ENCODE measurements at regions not wholly inside any gene's neighbourhood (a gene's known extent, or its start where the extent isn't known, plus 50 kb on each side); places are given as distances from the start of the nearest gene placed in this dataset.

DNA sequence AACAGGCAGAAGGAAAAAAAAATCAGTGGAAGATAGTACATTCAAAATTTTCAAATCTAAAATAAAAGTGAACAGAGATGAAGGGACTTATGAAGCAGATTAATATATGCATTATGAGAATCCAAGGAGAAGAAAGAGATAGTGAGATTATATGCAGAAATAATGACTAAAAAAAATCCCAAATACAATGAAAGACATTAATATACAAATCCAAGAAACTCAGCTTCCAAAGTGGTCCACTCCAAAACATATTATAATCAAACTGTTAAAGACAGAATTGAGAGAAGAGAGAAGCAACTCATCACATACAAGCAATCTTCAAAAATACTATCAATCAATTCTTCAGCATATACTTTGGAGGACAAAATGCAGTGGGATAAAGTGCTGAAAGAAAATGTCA is 73.5 kb upstream of the CARMIL1 start:
- H2BK120ac ChIP-seq (replicated peaks; ENCODE audit: low read depth, low read length), result no peak overlapping the region
- no peak overlapping the region for H2AK5ac ChIP-seq (ENCODE audit: low read depth, low read length)
- no peak overlapping the region for H4K91ac ChIP-seq (replicated peaks; ENCODE audit: insufficient read length, low read length)
- H3K36me3 ChIP-seq (ENCODE audit: control insufficient read depth in 2 of 4, insufficient read depth in 4 of 4, low read length in 3 of 4), result no peaks in the 10 kb centered on the region
- H2BK5ac ChIP-seq (ENCODE audit: low read depth, low read length), result no peak overlapping the region
- H3K18ac ChIP-seq (ENCODE audit: extremely low read depth, low read length), result no peak overlapping the region
- FAIRE-seq, result no peak
- H3K4me1 ChIP-seq (replicated peaks in 1 of 4; ENCODE audit: control insufficient read depth in 3 of 4, insufficient read depth in 4 of 4, low read length in 3 of 4), result peaks cover 0 to 6% (median 1%) of the 10 kb centered on the region in 4 experiments; a peak in 2 of 7 replicates
- H3K27me3 ChIP-seq (replicated peaks in 1 of 4; ENCODE audit: control insufficient read depth in 3 of 4, extremely low read depth in 1 of 4, insufficient read depth in 3 of 4, low read length in 3 of 4), result no peaks in the 10 kb centered on the region
- H3K9ac ChIP-seq (replicated peaks in 1 of 4; ENCODE audit: extremely low read depth in 1 of 4, low read depth in 3 of 4, low read length in 3 of 4), result no peak overlapping the region
- H3K14ac ChIP-seq (ENCODE audit: insufficient read length), result no peak overlapping the region
- no peak overlapping the region for H2BK15ac ChIP-seq (ENCODE audit: low read length)
- H3K79me2 ChIP-seq (ENCODE audit: control insufficient read depth in 1 of 2, insufficient read depth in 2 of 2, low read length in 2 of 2), result no peaks in the 10 kb centered on the region
- no peak overlapping the region for H3K27ac ChIP-seq (ENCODE audit: low read depth, low read length)
- H4K5ac ChIP-seq (ENCODE audit: insufficient read length, low read depth, low read length), result no peak overlapping the region
- CTCF ChIA-PET (ENCODE audit: partially characterized antibody), result interaction anchor here (0.6 to 1.3 kb wide), 2 partner anchors 11 to 39 kb away, joined by 3 read pairs; no protein-coding TSS in a partner anchor
- no peak overlapping the region for H3K4me3 ChIP-seq (ENCODE audit: extremely low read depth in 1 of 4, insufficient read depth in 2 of 4, low read depth in 3 of 4, low read length in 4 of 4)
- H2AFZ ChIP-seq (ENCODE audit: low read length), result no peak overlapping the region
- H2BK20ac ChIP-seq (ENCODE audit: low read length), result no peak overlapping the region
- H3K9me3 ChIP-seq (ENCODE audit: insufficient read depth in 2 of 2, low read depth in 1 of 2, low read length in 1 of 2), result peaks cover 0 to 4% of the 10 kb centered on the region in 2 experiments; a peak in 1 of 4 replicates
- DNase-seq (ENCODE audit: low read depth in 1 of 2, low spot score in 2 of 2), result no peak
- TF ChIP-seq KDM5A (IDR thresholded peaks at IDR 0.05; ENCODE audit: low read length), result no peak
- TF ChIP-seq TBP (IDR thresholded peaks at IDR 0.05; ENCODE audit: low read depth, low read length), result no peak
- no peak for TF ChIP-seq CHD2 (IDR thresholded peaks at IDR 0.05; ENCODE audit: low read length)
- no peak for TF ChIP-seq TCF12 (IDR thresholded peaks at IDR 0.05; ENCODE audit: low read depth, low read length)
- no peak for TF ChIP-seq EZH2 (IDR thresholded peaks at IDR 0.05; ENCODE audit: low read depth, low read length, severe bottlenecking)
- TF ChIP-seq HDAC6 (IDR thresholded peaks at IDR 0.05; ENCODE audit: low read depth, low read length), result no peak
- no peak for TF ChIP-seq CTBP2 (IDR thresholded peaks at IDR 0.05; ENCODE audit: borderline replicate concordance, insufficient read depth, insufficient read length, low read length)
- TF ChIP-seq EGR1 (IDR thresholded peaks at IDR 0.05; ENCODE audit: borderline replicate concordance, low read depth, low read length), result no peak
- no peak for TF ChIP-seq RFX5 (IDR thresholded peaks at IDR 0.05; ENCODE audit: borderline replicate concordance, low read depth, low read length)
- no peak for TF ChIP-seq JUND (IDR thresholded peaks at IDR 0.05; ENCODE audit: low read length)
- TF ChIP-seq CBX5 (IDR thresholded peaks at IDR 0.05; ENCODE audit: low read depth, low read length), result no peak
- TF ChIP-seq ZNF274 (IDR thresholded peaks at IDR 0.05; ENCODE audit: borderline replicate concordance, extremely low read depth, low read length), result no peak
- TF ChIP-seq SUZ12 (IDR thresholded peaks at IDR 0.05; ENCODE audit: low read length), result no peak
- TF ChIP-seq, protein P1, sequence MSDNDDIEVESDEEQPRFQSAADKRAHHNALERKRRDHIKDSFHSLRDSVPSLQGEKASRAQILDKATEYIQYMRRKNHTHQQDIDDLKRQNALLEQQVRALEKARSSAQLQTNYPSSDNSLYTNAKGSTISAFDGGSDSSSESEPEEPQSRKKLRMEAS (IDR thresholded peaks at IDR 0.05), result no peak
- no peak for TF ChIP-seq ASH2L (IDR thresholded peaks at IDR 0.05; ENCODE audit: low read length)
- TF ChIP-seq SIRT6 (IDR thresholded peaks at IDR 0.05; ENCODE audit: low read length), result no peak
- TF ChIP-seq POLR2A (IDR thresholded peaks at IDR 0.05; ENCODE audit: control extremely low read depth in 1 of 2, low read depth in 2 of 2, low read length in 2 of 2), result no peak
- TF ChIP-seq FOSL1 (IDR thresholded peaks at IDR 0.05; ENCODE audit: insufficient read depth, low read depth, low read length), result no peak
- no peaks in the 10 kb centered on the region for H4K20me1 ChIP-seq (replicated peaks in 1 of 2; ENCODE audit: control insufficient read depth in 1 of 2, insufficient read depth in 2 of 2, low read length in 2 of 2)
- H2BK12ac ChIP-seq (ENCODE audit: low read depth, low read length), result no peak overlapping the region
- no peak overlapping the region for H3K56ac ChIP-seq (replicated peaks; ENCODE audit: insufficient read length, low read depth, low read length)
- no peaks in the 10 kb centered on the region for H3K79me1 ChIP-seq (ENCODE audit: low read depth, low read length)
- no peak overlapping the region for H3K4me2 ChIP-seq (ENCODE audit: insufficient read depth in 1 of 2, low read depth in 2 of 2, low read length in 2 of 2)
- POLR2A ChIA-PET (ENCODE audit: partially characterized antibody), result no interaction called here
- no peaks in the 10 kb centered on the region for H3K23me2 ChIP-seq (ENCODE audit: low read depth, low read length)
- no peak overlapping the region for H4K8ac ChIP-seq (ENCODE audit: extremely low read depth, insufficient read depth, low read length)
- H3K4ac ChIP-seq (replicated peaks; ENCODE audit: insufficient read length, low read depth, low read length), result no peak overlapping the region
- no peak overlapping the region for H3K23ac ChIP-seq (ENCODE audit: insufficient read length)

All from H1 (cell line).